Heart right ventricle (tissue), 16 donors: ENCODE measurements at regions not wholly inside any gene's neighbourhood (a gene's known extent, or its start where the extent isn't known, plus 50 kb on each side); places are given as distances from the start of the nearest gene placed in this dataset.
"Not testable (repeated sequence)": the region's sequence is repeated elsewhere in the genome, so short reads cannot be mapped to it uniquely, and the experiment has no call there.

Source experiments
- ATAC-seq, 8 donors: fragments of 200-7000 bp; cut with Tn5 transposase; one replicate each; pipeline ENCODE4 v1.9.1; 2020; ENCODE audit warnings: mild to moderate bottlenecking in 8 of 8, moderate library complexity in 8 of 8, moderate number of reproducible peaks in 1 of 8
- DNase-seq, 2 donors: peaks; one replicate each; pipeline ENCODE4 v3.0.0-alpha.2; 2020
- H3K27ac ChIP-seq, 10 donors: fragments of 200-600 bp; sonication (generic) in 2 of 10; one replicate each; pipeline versions ENCODE4 v1.5.0 to v1.8.0; 2020 to 2022; ENCODE audit warnings: mild to moderate bottlenecking in 3 of 10
- H3K27me3 ChIP-seq, 7 donors: fragments of 200-600 bp; one replicate each; pipeline ENCODE4 v1.8.0; 2021 to 2022; ENCODE audit warnings: mild to moderate bottlenecking in 2 of 7
- H3K36me3 ChIP-seq, 9 donors: fragments of 200-600 bp; sonication (generic) in 1 of 9; one replicate each; pipeline versions ENCODE4 v1.5.0 to v1.8.0; 2020 to 2022; ENCODE audit warnings: mild to moderate bottlenecking in 2 of 9
- H3K4me1 ChIP-seq, 9 donors: fragments of 200-600 bp; sonication (generic) in 1 of 9; one replicate each; pipeline versions ENCODE4 v1.5.0 to v1.8.0; 2020 to 2022; ENCODE audit warnings: mild to moderate bottlenecking in 4 of 9
- H3K4me3 ChIP-seq, 10 donors: fragments of 200-600 bp; sonication (generic) in 2 of 10; one replicate each; pipeline versions ENCODE4 v1.5.0 to v1.8.0; 2020 to 2022; ENCODE audit warnings: mild to moderate bottlenecking in 7 of 10, moderate library complexity in 2 of 10
- H3K9me3 ChIP-seq, 11 donors: fragments of 200-600 bp in 10 of 11; sonication (generic) in 2 of 11; one replicate each; pipeline versions ENCODE4 v1.5.0 to v1.8.0; 2013 to 2022; ENCODE audit warnings: mild to moderate bottlenecking in 2 of 11, control low read depth in 1 of 11, moderate library complexity in 1 of 11
- WGBS, 2 donors: extraction: QIAGEN DNeasy Blood & Tissue Kit; methylation state at CpG; one replicate each; pipeline ENCODE4 v1.1.7; 2013; ENCODE audit warnings: inconsistent platforms in 1 of 2; 5-methylcytosine and 5-hydroxymethylcytosine counted together
- intact Hi-C, 10 donors: fragments of 100-400 bp; cut with DNase I; formaldehyde crosslinking; loops; one replicate each; pipeline versions ENCODE4 v1.11.1 to v1.14.2; 2022
- TF ChIP-seq, protein P1 (sequence below), 9 donors: fragments of 200-600 bp; sonication (generic) in 2 of 9; IDR thresholded peaks; one replicate each; pipeline versions ENCODE4 v1.5.0 to v1.8.0; 2021 to 2022; ENCODE audit warnings: antibody characterized with exemption in 9 of 9, mild to moderate bottlenecking in 5 of 9, moderate library complexity in 1 of 9
- donor health status: Arrhythmogenic right ventricular cardiomyopathy.
- donor health status: ischemic (EF 13 %, LVEDD 7.1; RV severe dilation, severe dysfunction).
- donor health status: healthy with polysubstance abuse.
- donor health status: DM: no; HTN: yes; CAD: no.
- donor health status: DM: no; HTN: no; CAD: no.
- donor health status: ischemic (EF 25% LVEDD 6.9; RV normal size, moderate dysfunction).
- donor health status: ischemic (EF 25% LVEDD 5.7; RV mildly dilated, moderate dysfunction).
- donor health status: healthy.
- donor health status: DM: yes; HTN: yes; CAD: no.
- donor health status: Ischemic cardiomyopathy.
- donor health status: ischemic (EF 35%, LVEDD 5.7; RV mildly dilated, moderate dysfunction).
- donor health status: nonischemic (EF 11% LVEDD 7.7; RV severe dilation, severe dysfunction).
- donor health status: DM: yes; HTN: yes; CAD: no.
- donor health status: PGD.
- donor health status: ischemic (EF 29% LVEDD 5.4; RV normal size, mild dysfunction).
- donor health status: nonischemic (EF 23%, LVEDD 6.1; RV moderate dilation, normal function).

DNA sequence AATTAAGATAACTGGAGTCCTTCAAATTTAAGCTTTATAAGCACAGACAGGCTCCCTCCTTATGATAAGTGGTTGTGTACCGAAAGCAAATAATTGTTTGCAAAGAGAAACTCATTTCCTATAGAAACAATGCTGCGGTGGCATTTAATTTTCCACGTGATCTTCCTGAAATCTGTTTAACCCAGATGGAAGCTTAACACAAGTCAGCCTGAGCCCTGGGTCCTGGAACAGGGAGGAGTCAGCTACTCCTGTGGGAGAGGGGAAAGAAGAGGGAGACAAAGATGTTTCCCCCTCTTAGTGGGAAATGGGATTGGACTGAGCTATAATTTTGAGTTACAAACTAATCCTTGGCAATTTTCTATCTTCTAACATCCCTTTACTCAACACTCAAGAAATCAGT lies 136.5 kb downstream of the ELOVL4 start:
- peaks cover 0 to 3% (median 0%) of the 10 kb centered on the region in 11 donors for H3K9me3 ChIP-seq
- ATAC-seq: no peak
- H3K36me3 ChIP-seq: no peaks in the 10 kb centered on the region
- no peak overlapping the region for H3K4me3 ChIP-seq
- no peak overlapping the region for H3K27ac ChIP-seq
- WGBS, 2 donors: 55 to 59% methylated on average over 3 of the region's 3 CpGs
- no peaks in the 10 kb centered on the region for H3K27me3 ChIP-seq
- TF ChIP-seq, protein P1, sequence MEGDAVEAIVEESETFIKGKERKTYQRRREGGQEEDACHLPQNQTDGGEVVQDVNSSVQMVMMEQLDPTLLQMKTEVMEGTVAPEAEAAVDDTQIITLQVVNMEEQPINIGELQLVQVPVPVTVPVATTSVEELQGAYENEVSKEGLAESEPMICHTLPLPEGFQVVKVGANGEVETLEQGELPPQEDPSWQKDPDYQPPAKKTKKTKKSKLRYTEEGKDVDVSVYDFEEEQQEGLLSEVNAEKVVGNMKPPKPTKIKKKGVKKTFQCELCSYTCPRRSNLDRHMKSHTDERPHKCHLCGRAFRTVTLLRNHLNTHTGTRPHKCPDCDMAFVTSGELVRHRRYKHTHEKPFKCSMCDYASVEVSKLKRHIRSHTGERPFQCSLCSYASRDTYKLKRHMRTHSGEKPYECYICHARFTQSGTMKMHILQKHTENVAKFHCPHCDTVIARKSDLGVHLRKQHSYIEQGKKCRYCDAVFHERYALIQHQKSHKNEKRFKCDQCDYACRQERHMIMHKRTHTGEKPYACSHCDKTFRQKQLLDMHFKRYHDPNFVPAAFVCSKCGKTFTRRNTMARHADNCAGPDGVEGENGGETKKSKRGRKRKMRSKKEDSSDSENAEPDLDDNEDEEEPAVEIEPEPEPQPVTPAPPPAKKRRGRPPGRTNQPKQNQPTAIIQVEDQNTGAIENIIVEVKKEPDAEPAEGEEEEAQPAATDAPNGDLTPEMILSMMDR (IDR thresholded peaks at IDR 0.05): no peak
- no peaks in the 10 kb centered on the region for H3K4me1 ChIP-seq
- no peak for DNase-seq
- intact Hi-C loops: loop anchor here in 4 of 10 donors (5.0 to 10.0 kb wide), 4 partner anchors 34 to 246 kb away; no protein-coding TSS in a partner anchor

- ATAC-seq (no peak), DNase-seq (no peak)
- H3K4me3 ChIP-seq: no peak overlapping the region
- H3K27me3 ChIP-seq: no peaks in the 10 kb centered on the region
- intact Hi-C loops: loop anchor here in 4 of 10 donors (5.0 to 10.0 kb wide), 4 partner anchors 33 to 245 kb away; no protein-coding TSS in a partner anchor
- H3K9me3 ChIP-seq: peaks cover 0 to 3% (median 0%) of the 10 kb centered on the region in 11 donors
- H3K36me3 ChIP-seq: no peaks in the 10 kb centered on the region
- no peaks in the 10 kb centered on the region for H3K4me1 ChIP-seq
- no peak overlapping the region for H3K27ac ChIP-seq
- 44 to 53% methylated on average over 10 of the region's 10 CpGs for WGBS, 2 donors
- TF ChIP-seq, protein P1 (IDR thresholded peaks at IDR 0.05): no peak
These were observed 137.1 kb downstream of the ELOVL4 start for GRCh38 chr6:79810185-79810705.

- H3K27me3 ChIP-seq: no peaks in the 10 kb centered on the region
- TF ChIP-seq, protein P1 (IDR thresholded peaks at IDR 0.05): no peak
- ATAC-seq: no peak
- intact Hi-C loops: no loop called here
- no peak overlapping the region for H3K27ac ChIP-seq
- no peak overlapping the region for H3K4me3 ChIP-seq
- H3K4me1 ChIP-seq: no peaks in the 10 kb centered on the region
- 40 to 44% methylated on average over 2 of the region's 2 CpGs for WGBS, 2 donors
- DNase-seq: no peak
- no peaks in the 10 kb centered on the region for H3K36me3 ChIP-seq
- H3K9me3 ChIP-seq: peaks cover 0 to 3% (median 0%) of the 10 kb centered on the region in 11 donors
These were observed 138.4 kb downstream of the ELOVL4 start for GRCh38 chr6:79808921-79809320.

DNA sequence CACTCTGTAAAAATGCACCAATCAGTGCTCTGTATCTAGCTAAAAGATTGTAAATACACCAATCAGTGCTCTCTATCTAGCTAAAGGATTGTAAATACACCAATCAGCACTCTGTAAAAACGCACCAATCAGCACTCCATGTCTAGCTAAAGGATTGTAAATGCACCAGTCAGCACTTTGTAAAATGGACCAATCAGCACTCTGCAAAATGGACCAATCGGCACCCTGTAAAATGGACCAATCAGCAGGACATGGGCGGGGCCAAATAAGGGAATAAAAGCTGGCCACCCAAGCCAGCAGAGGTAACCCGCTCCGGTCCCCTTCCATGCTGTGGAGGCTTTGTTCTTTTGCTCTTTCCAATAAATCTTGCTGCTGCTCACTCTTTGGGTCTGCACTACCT lies 140.7 kb downstream of the ELOVL4 start:
- WGBS, 2 donors: 89 to 92% methylated on average over 5 of the region's 5 CpGs
- H3K27me3 ChIP-seq, H3K27ac ChIP-seq, H3K4me1 ChIP-seq, intact Hi-C loops, H3K9me3 ChIP-seq, H3K36me3 ChIP-seq, H3K4me3 ChIP-seq, DNase-seq, ATAC-seq: not testable (repeated sequence)

DNA sequence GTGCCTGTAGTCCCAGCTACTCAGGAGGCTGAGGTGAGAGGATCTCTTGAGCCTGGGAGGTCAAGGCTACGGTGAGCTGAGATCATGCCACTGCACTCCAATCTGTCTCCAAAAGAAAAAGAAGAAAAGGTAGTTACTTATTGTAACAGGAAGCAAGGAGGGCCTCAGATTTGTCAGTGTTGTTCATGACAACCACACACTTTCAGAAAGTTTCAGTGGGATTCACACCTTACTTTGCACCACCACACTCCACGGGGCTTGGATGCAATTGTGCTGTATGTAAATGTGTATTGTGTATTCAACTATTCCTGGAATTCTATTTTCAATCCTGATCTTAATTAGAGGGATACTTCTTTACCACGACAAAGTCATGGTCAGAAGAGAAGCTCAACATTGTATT lies 142.6 kb downstream of the ELOVL4 start:
- Histone ChIP-seq H3K27ac (no peak overlapping the region), H3K4me1 (no peaks in the 10 kb centered on the region), H3K9me3 (peaks cover 0 to 3% (median 0%) of the 10 kb centered on the region in 11 donors), H3K36me3 (no peaks in the 10 kb centered on the region), H3K27me3 (peaks cover 0 to 7% (median 0%) of the 10 kb centered on the region in 7 donors), H3K4me3 (no peak overlapping the region)
- TF ChIP-seq, protein P1 (IDR thresholded peaks at IDR 0.05): no peak
- ATAC-seq: no peak
- 78% methylated on average over 3 of the region's 3 CpGs for WGBS, 2 donors
- no peak for DNase-seq
- intact Hi-C loops: no loop called here
